B cell (primary cell): ENCODE measurements at regions not wholly inside any gene's neighbourhood (a gene's known extent, or its start where the extent isn't known, plus 50 kb on each side); places are given as distances from the start of the nearest gene placed in this dataset.

Source experiments
- ATAC-seq: fragments of 200-7000 bp; cut with Tn5 transposase; one replicate; pipeline ENCODE4 v1.10.0; 2021; ENCODE audit warnings: low read depth, mild to moderate bottlenecking, moderate number of reproducible peaks, moderate library complexity
- CTCF ChIA-PET: fragments of 350-600 bp; sonication (Branson Sonifier 250); formaldehyde crosslinking; loops from one replicate; lab custom pipeline; 2021; ENCODE audit warnings: antibody characterized with exemption, inconsistent platforms; lab: Charles Lee
- POLR2A ChIA-PET: fragments of 350-600 bp; sonication (Branson Sonifier 250); formaldehyde crosslinking; loops from one replicate; lab custom pipeline; 2021; ENCODE audit warnings: antibody characterized with exemption; lab: Charles Lee
- DNase-seq: peaks from one replicate; pipeline ENCODE4 v3.0.0; 2013
- H2AFZ ChIP-seq: 2 replicates; pipeline ENCODE4 v1.6.1; 2012; ENCODE audit warnings: mild to moderate bottlenecking, low read depth, low read length; ENCODE audit not compliant: insufficient read depth, poor library complexity, severe bottlenecking
- H3K27ac ChIP-seq, 2 donors: 1 replicate in 1 of 2; 2 replicates in 1 of 2; pipeline ENCODE4 v1.5.1; 2012 to 2013; ENCODE audit warnings: low read length in 2 of 2, mild to moderate bottlenecking in 2 of 2, moderate library complexity in 1 of 2
- H3K27me3 ChIP-seq, 4 experiments: fragments of 200-600 bp in 1 of 4; sonication (generic) in 1 of 4; replicated peaks in 1 of 4; 1 replicate in 2 of 4; 2 replicates in 2 of 4; pipeline versions ENCODE4 v1.6.1 to v1.7.0; 2013 to 2016; ENCODE audit warnings: low read length in 3 of 4, mild to moderate bottlenecking in 2 of 4, mixed read lengths in 1 of 4, moderate library complexity in 1 of 4; ENCODE audit not compliant: insufficient read depth in 4 of 4, control insufficient read depth in 3 of 4; ENCODE audit errors: control extremely low read depth in 1 of 4
- H3K36me3 ChIP-seq, 2 experiments: replicated peaks in 1 of 2; 1 replicate in 1 of 2; 2 replicates in 1 of 2; pipeline versions ENCODE4 v1.6.1 to v1.7.1; 2013; ENCODE audit warnings: low read length in 1 of 2; ENCODE audit not compliant: insufficient read depth in 2 of 2, control insufficient read depth in 1 of 2; ENCODE audit errors: control extremely low read depth in 1 of 2, extremely low read depth in 1 of 2
- H3K4me1 ChIP-seq, 2 donors: fragments of 200-600 bp in 1 of 2; sonication (generic) in 1 of 2; 1 replicate in 1 of 2; 2 replicates in 1 of 2; pipeline versions ENCODE4 v1.5.1 to v1.6.1; 2013 to 2017; ENCODE audit warnings: low read length in 2 of 2; ENCODE audit not compliant: control insufficient read depth in 2 of 2, insufficient read depth in 2 of 2
- H3K4me2 ChIP-seq: replicated peaks from 2 replicates; pipeline ENCODE3; 2012; ENCODE audit warnings: mild to moderate bottlenecking, low read depth, low read length; ENCODE audit not compliant: poor library complexity, severe bottlenecking
- H3K4me3 ChIP-seq, 5 experiments: fragments of 200-600 bp in 1 of 5; sonication (generic) in 1 of 5; 1 replicate in 3 of 5; 2 replicates in 2 of 5; pipeline versions ENCODE4 v1.5.1 to v1.7.0; 2011 to 2016; ENCODE audit warnings: low read length in 4 of 5, mild to moderate bottlenecking in 4 of 5, low read depth in 2 of 5, control low read depth in 1 of 5, moderate library complexity in 1 of 5; ENCODE audit not compliant: insufficient read depth in 1 of 5; ENCODE audit errors: control extremely low read depth in 1 of 5, extremely low read depth in 1 of 5
- H3K79me2 ChIP-seq: fragments of 200-600 bp; sonication (generic); one replicate; pipeline ENCODE4 v1.6.0; 2016; ENCODE audit warnings: low read length; ENCODE audit not compliant: control insufficient read depth, insufficient read depth
- H3K9ac ChIP-seq: fragments of 200-600 bp; sonication (generic); 2 replicates; pipeline ENCODE4 v1.6.1; 2017; ENCODE audit warnings: mild to moderate bottlenecking, low read length, moderate library complexity
- H3K9me3 ChIP-seq, 3 donors: one replicate each; pipeline versions ENCODE4 v1.6.1 to v1.7.1; 2013; ENCODE audit warnings: low read length in 2 of 3; ENCODE audit not compliant: control insufficient read depth in 2 of 3, insufficient read depth in 1 of 3; ENCODE audit errors: control extremely low read depth in 1 of 3
- H4K20me1 ChIP-seq: 2 replicates; pipeline ENCODE4 v1.6.0; 2012; ENCODE audit warnings: mild to moderate bottlenecking, low read length; ENCODE audit not compliant: insufficient read depth, control insufficient read depth, poor library complexity, severe bottlenecking
- H3K27ac Mint-ChIP-seq: one replicate; pipeline ENCODE4 v1.8.0; 2021; ENCODE audit warnings: mixed read lengths
- H3K27me3 Mint-ChIP-seq: one replicate; pipeline ENCODE4 v1.8.0; 2021; ENCODE audit warnings: mixed read lengths
- H3K4me1 Mint-ChIP-seq: one replicate; pipeline ENCODE4 v1.8.0; 2021; ENCODE audit warnings: mixed read lengths
- H3K4me3 Mint-ChIP-seq: one replicate; pipeline ENCODE4 v1.8.0; 2021; ENCODE audit warnings: mixed read lengths
- H3K9me3 Mint-ChIP-seq: one replicate; pipeline ENCODE4 v1.8.0; 2022; ENCODE audit warnings: mixed read lengths; ENCODE audit not compliant: insufficient read depth
- CTCF ChIP-seq: fragments of 200-600 bp; IDR thresholded peaks from one replicate; pipeline ENCODE4 v1.8.0; 2022; ENCODE audit warnings: antibody characterized with exemption, mild to moderate bottlenecking
- EZH2 ChIP-seq: IDR thresholded peaks from 2 replicates; pipeline ENCODE4 v1.6.1; 2012; ENCODE audit warnings: borderline replicate concordance, low read depth, mild to moderate bottlenecking, moderate library complexity, low read length; ENCODE audit not compliant: insufficient read depth, poor library complexity, severe bottlenecking
- WGBS: methylation state at CpG from one replicate; pipeline ENCODE4 v1.1.5; 2013; ENCODE audit warnings: missing lambda C conversion rate; ENCODE audit not compliant: insufficient coverage; 5-methylcytosine and 5-hydroxymethylcytosine counted together
- intact Hi-C: fragments of 100-400 bp; cut with micrococcal nuclease; formaldehyde crosslinking; loops from one replicate; pipeline ENCODE4 v1.10.0; 2022

GRCh38 chr6:133724726-133725125, 164.2 kb upstream of the TCF21 start:
- Histone ChIP-seq H3K9me3 (peaks cover 0 to 3% (median 0%) of the 10 kb centered on the region in 3 donors), H3K4me3 (no peak overlapping the region), H3K36me3 (no peaks in the 10 kb centered on the region), H3K9ac (no peak overlapping the region), H2AFZ (no peak overlapping the region), H3K79me2 (no peaks in the 10 kb centered on the region), H3K4me1 (no peaks in the 10 kb centered on the region), H3K27ac (no peak overlapping the region), H3K27me3 (no peaks in the 10 kb centered on the region), H4K20me1 (no peaks in the 10 kb centered on the region), H3K4me2 (no peak overlapping the region)
- intact Hi-C loops: no loop called here
- ChIA-PET CTCF (no interaction called here), POLR2A (no interaction called here)
- TF ChIP-seq CTCF (no peak), EZH2 (no peak)
- DNase-seq (no peak), ATAC-seq (no peak)
- no CpG with 5 or more reads among the region's 4 CpGs for WGBS
- Mint-ChIP-seq H3K27ac (no peak overlapping the region), H3K4me3 (no peak overlapping the region), H3K4me1 (no peaks in the 10 kb centered on the region), H3K27me3 (peaks cover 5% of the 10 kb centered on the region), H3K9me3 (peaks cover 4% of the 10 kb centered on the region)

- Histone ChIP-seq H3K9me3 (peaks cover 0 to 3% (median 0%) of the 10 kb centered on the region in 3 donors), H3K36me3 (no peaks in the 10 kb centered on the region), H3K4me2 (no peak overlapping the region), H3K79me2 (no peaks in the 10 kb centered on the region), H3K27me3 (no peaks in the 10 kb centered on the region), H3K4me1 (no peaks in the 10 kb centered on the region), H3K4me3 (no peak overlapping the region), H3K9ac (no peak overlapping the region), H2AFZ (no peak overlapping the region), H4K20me1 (no peaks in the 10 kb centered on the region), H3K27ac (no peak overlapping the region)
- intact Hi-C loops: no loop called here
- no peak overlapping the region for H3K4me3 Mint-ChIP-seq
- H3K9me3 Mint-ChIP-seq: peaks cover 4% of the 10 kb centered on the region
- no peak for ATAC-seq
- no CpG with 5 or more reads among the region's 2 CpGs for WGBS
- ChIA-PET CTCF (no interaction called here), POLR2A (no interaction called here)
- H3K4me1 Mint-ChIP-seq: no peaks in the 10 kb centered on the region
- no peak for DNase-seq
- H3K27me3 Mint-ChIP-seq: peaks cover 4% of the 10 kb centered on the region
- H3K27ac Mint-ChIP-seq: no peak overlapping the region
- TF ChIP-seq EZH2 (no peak), CTCF (no peak)
These were observed 162.7 kb upstream of the TCF21 start for GRCh38 chr6:133726188-133726587.
